ENCODE measurements at regions not wholly inside any gene's neighbourhood (a gene's known extent, or its start where the extent isn't known, plus 50 kb on each side); places are given as distances from the start of the nearest gene placed in this dataset.

- Histone ChIP-seq H3K4me3 (no peak overlapping the region), H3K36me3 (ENCODE audit: low read depth) (no peaks in the 10 kb centered on the region), H3K4me1 (ENCODE audit: low read depth) (no peaks in the 10 kb centered on the region), H3K9me3 (no peaks in the 10 kb centered on the region)
- intact Hi-C loops (cut with DNase I, micrococcal nuclease), result no loop called here
- no peak for ATAC-seq
- no peak for DNase-seq
- TF ChIP-seq CTCF (IDR thresholded peaks at IDR 0.05), result no peak
These were observed 346.4 kb upstream of the ATP2B1 start for GRCh38 chr12:90055071-90055470.

- H3K4me1 ChIP-seq (ENCODE audit: low read depth), result no peaks in the 10 kb centered on the region
- no peaks in the 10 kb centered on the region for H3K9me3 ChIP-seq
- DNase-seq (no peak), ATAC-seq (no peak)
- intact Hi-C loops (cut with DNase I, micrococcal nuclease), result no loop called here
- no peak overlapping the region for H3K4me3 ChIP-seq
- H3K36me3 ChIP-seq (ENCODE audit: low read depth), result no peaks in the 10 kb centered on the region
- no peak for TF ChIP-seq CTCF (IDR thresholded peaks at IDR 0.05)
These were observed 340.3 kb upstream of the ATP2B1 start for GRCh38 chr12:90048918-90049317.

GRCh38 chr12:90045559-90045958, 336.9 kb upstream of the ATP2B1 start:
- H3K4me1 ChIP-seq (ENCODE audit: low read depth), result no peaks in the 10 kb centered on the region
- DNase-seq, result no peak
- ATAC-seq, result no peak
- H3K36me3 ChIP-seq (ENCODE audit: low read depth), result no peaks in the 10 kb centered on the region
- TF ChIP-seq CTCF (IDR thresholded peaks at IDR 0.05), result no peak
- no peak overlapping the region for H3K4me3 ChIP-seq
- intact Hi-C loops (cut with DNase I, micrococcal nuclease), result no loop called here
- no peaks in the 10 kb centered on the region for H3K9me3 ChIP-seq

- TF ChIP-seq CTCF (IDR thresholded peaks at IDR 0.05), result no peak
- no peak for ATAC-seq
- Histone ChIP-seq H3K4me1 (ENCODE audit: low read depth) (no peaks in the 10 kb centered on the region), H3K9me3 (no peaks in the 10 kb centered on the region), H3K36me3 (ENCODE audit: low read depth) (no peaks in the 10 kb centered on the region), H3K4me3 (no peak overlapping the region)
- intact Hi-C loops (cut with DNase I, micrococcal nuclease), result no loop called here
- no peak for DNase-seq
These were observed 335.4 kb upstream of the ATP2B1 start for GRCh38 chr12:90044069-90044468.

GRCh38 chr12:90042920-90043641, 334.4 kb upstream of the ATP2B1 start:
- H3K4me3 ChIP-seq, result no peak overlapping the region
- ATAC-seq (no peak), DNase-seq (no peak)
- intact Hi-C loops (cut with DNase I, micrococcal nuclease), result no loop called here
- H3K4me1 ChIP-seq (ENCODE audit: low read depth), result no peaks in the 10 kb centered on the region
- H3K9me3 ChIP-seq, result no peaks in the 10 kb centered on the region
- no peak for TF ChIP-seq CTCF (IDR thresholded peaks at IDR 0.05)
- H3K36me3 ChIP-seq (ENCODE audit: low read depth), result no peaks in the 10 kb centered on the region

- Histone ChIP-seq H3K36me3 (ENCODE audit: low read depth) (no peaks in the 10 kb centered on the region), H3K4me3 (no peak overlapping the region), H3K9me3 (no peaks in the 10 kb centered on the region), H3K4me1 (ENCODE audit: low read depth) (no peaks in the 10 kb centered on the region)
- no peak for TF ChIP-seq CTCF (IDR thresholded peaks at IDR 0.05)
- intact Hi-C loops (cut with DNase I, micrococcal nuclease), result no loop called here
- ATAC-seq, result no peak
- no peak for DNase-seq
These were observed 329.7 kb upstream of the ATP2B1 start for GRCh38 chr12:90038289-90038688.

Data from mucosa of descending colon (tissue), 3 donors.